H1 (cell line): ENCODE measurements at regions not wholly inside any gene's neighbourhood (a gene's known extent, or its start where the extent isn't known, plus 50 kb on each side); places are given as distances from the start of the nearest gene placed in this dataset.

Source experiments
- CTCF ChIA-PET: fragments of 300-600 bp; sonication (Branson Sonifier 250); formaldehyde crosslinking; loops from one replicate; lab custom pipeline; 2021; ENCODE audit not compliant: partially characterized antibody; lab: Charles Lee
- POLR2A ChIA-PET: fragments of 300-600 bp; sonication (Branson Sonifier 250); formaldehyde crosslinking; loops from one replicate; lab custom pipeline; 2021; ENCODE audit warnings: inconsistent platforms; ENCODE audit not compliant: partially characterized antibody; lab: Charles Lee
- DNase-seq, 2 experiments: peaks; one replicate each; pipeline versions ENCODE4 v3.0.0 to v3.0.0-alpha.2; 2010 to 2022; ENCODE audit warnings: low spot score in 2 of 2, low read depth in 1 of 2, mixed read lengths in 1 of 2
- FAIRE-seq: peaks from 2 replicates; lab custom pipeline; 2011; peaks lifted over from hg19 to GRCh38; lab: Jason Lieb, UNC
- H2AFZ ChIP-seq: 2 replicates; pipeline ENCODE4 v1.8.1; 2012; ENCODE audit warnings: low read length, inconsistent platforms
- H2AK5ac ChIP-seq: 2 replicates; pipeline ENCODE4 v1.6.1; 2013; ENCODE audit warnings: low read depth, low read length
- H2BK120ac ChIP-seq: replicated peaks from 2 replicates; pipeline ENCODE3; 2013; ENCODE audit warnings: low read depth, low read length, inconsistent platforms
- H2BK12ac ChIP-seq: 2 replicates; pipeline ENCODE4 v1.6.1; 2013; ENCODE audit warnings: low read depth, low read length
- H2BK15ac ChIP-seq: 2 replicates; pipeline ENCODE4 v1.6.1; 2013; ENCODE audit warnings: low read length
- H2BK20ac ChIP-seq: 2 replicates; pipeline ENCODE4 v1.6.1; 2013; ENCODE audit warnings: low read length
- H2BK5ac ChIP-seq: 2 replicates; pipeline ENCODE4 v1.6.1; 2013; ENCODE audit warnings: low read depth, low read length
- H3K14ac ChIP-seq: 2 replicates; pipeline ENCODE4 v1.6.1; 2013; ENCODE audit warnings: inconsistent platforms; ENCODE audit not compliant: insufficient read length
- H3K18ac ChIP-seq: 2 replicates; pipeline ENCODE4 v1.6.1; 2013; ENCODE audit warnings: low read length; ENCODE audit errors: extremely low read depth
- H3K23ac ChIP-seq: 2 replicates; pipeline ENCODE4 v1.6.1; 2013; ENCODE audit warnings: inconsistent platforms; ENCODE audit not compliant: insufficient read length
- H3K23me2 ChIP-seq: 2 replicates; pipeline ENCODE4 v1.6.1; 2013; ENCODE audit warnings: low read depth, low read length
- H3K27ac ChIP-seq: 2 replicates; pipeline ENCODE4 v1.6.1; 2011; ENCODE audit warnings: low read depth, low read length, inconsistent platforms
- H3K27me3 ChIP-seq, 4 experiments: replicated peaks in 1 of 4; 1 replicate in 1 of 4; 2 replicates in 3 of 4; pipeline versions ENCODE4 v1.6.1 to v1.8.1; 2011 to 2013; ENCODE audit warnings: low read length in 3 of 4, mild to moderate bottlenecking in 3 of 4, inconsistent platforms in 2 of 4, mixed read lengths in 2 of 4, moderate library complexity in 1 of 4; ENCODE audit not compliant: control insufficient read depth in 3 of 4, insufficient read depth in 3 of 4; ENCODE audit errors: extremely low read depth in 1 of 4
- H3K36me3 ChIP-seq, 4 experiments: 2 replicates each; pipeline versions ENCODE4 v1.6.1 to v1.8.1; 2011 to 2013; ENCODE audit warnings: mild to moderate bottlenecking in 4 of 4, low read length in 3 of 4, moderate library complexity in 2 of 4, control low read depth in 1 of 4, inconsistent platforms in 1 of 4; ENCODE audit not compliant: insufficient read depth in 4 of 4, control insufficient read depth in 2 of 4
- H3K4ac ChIP-seq: replicated peaks from 2 replicates; pipeline ENCODE3; 2013; ENCODE audit warnings: low read length, low read depth, mixed read lengths, inconsistent platforms; ENCODE audit not compliant: insufficient read length
- H3K4me1 ChIP-seq, 4 experiments: replicated peaks in 1 of 4; 1 replicate in 1 of 4; 2 replicates in 3 of 4; pipeline versions ENCODE4 v1.6.1 to v1.8.1; 2011 to 2013; ENCODE audit warnings: low read length in 3 of 4, inconsistent platforms in 2 of 4, mixed read lengths in 1 of 4; ENCODE audit not compliant: insufficient read depth in 4 of 4, control insufficient read depth in 3 of 4
- H3K4me2 ChIP-seq, 2 experiments: 2 replicates each; pipeline versions ENCODE4 v1.6.1 to v1.8.1; 2011 to 2013; ENCODE audit warnings: low read depth in 2 of 2, low read length in 2 of 2, control low read depth in 1 of 2, inconsistent platforms in 1 of 2, mild to moderate bottlenecking in 1 of 2; ENCODE audit not compliant: insufficient read depth in 1 of 2
- H3K4me3 ChIP-seq, 4 experiments: fragments of 200-600, 300-600 bp in 1 of 4; sonication (generic), shearing (Covaris generic), sonication (Bioruptor Twin) in 1 of 4; 2 replicates each; pipeline versions ENCODE4 v1.5.1 to v1.8.1; 2011 to 2016; ENCODE audit warnings: low read length in 4 of 4, low read depth in 3 of 4, control low read depth in 2 of 4, inconsistent platforms in 2 of 4, mild to moderate bottlenecking in 2 of 4, mixed read lengths in 1 of 4, moderate library complexity in 1 of 4; ENCODE audit not compliant: insufficient read depth in 2 of 4; ENCODE audit errors: extremely low read depth in 1 of 4
- H3K56ac ChIP-seq: replicated peaks from 2 replicates; pipeline ENCODE3; 2013; ENCODE audit warnings: low read depth, mild to moderate bottlenecking, mixed read lengths, low read length, inconsistent platforms; ENCODE audit not compliant: insufficient read length
- H3K79me1 ChIP-seq: 2 replicates; pipeline ENCODE4 v1.6.1; 2013; ENCODE audit warnings: low read depth, low read length, control low read depth
- H3K79me2 ChIP-seq, 2 experiments: 2 replicates each; pipeline versions ENCODE4 v1.6.1 to v1.8.1; 2012 to 2013; ENCODE audit warnings: low read length in 2 of 2, mild to moderate bottlenecking in 2 of 2, inconsistent platforms in 1 of 2; ENCODE audit not compliant: insufficient read depth in 2 of 2, control insufficient read depth in 1 of 2
- H3K9ac ChIP-seq, 4 experiments: replicated peaks in 1 of 4; 1 replicate in 1 of 4; 2 replicates in 3 of 4; pipeline versions ENCODE4 v1.6.1 to v1.8.1; 2011 to 2013; ENCODE audit warnings: low read depth in 3 of 4, low read length in 3 of 4, control low read depth in 2 of 4, mild to moderate bottlenecking in 2 of 4, moderate library complexity in 2 of 4, inconsistent platforms in 1 of 4; ENCODE audit errors: extremely low read depth in 1 of 4
- H3K9me3 ChIP-seq, 2 experiments: 2 replicates each; pipeline versions ENCODE4 v1.6.1 to v1.8.1; 2012 to 2013; ENCODE audit warnings: mild to moderate bottlenecking in 2 of 2, moderate library complexity in 2 of 2, control low read depth in 1 of 2, inconsistent platforms in 1 of 2, low read depth in 1 of 2, low read length in 1 of 2, mixed read lengths in 1 of 2; ENCODE audit not compliant: insufficient read depth in 2 of 2
- H4K20me1 ChIP-seq, 2 experiments: replicated peaks in 1 of 2; 2 replicates each; pipeline versions ENCODE3 to v1.8.1; 2011 to 2013; ENCODE audit warnings: inconsistent platforms in 2 of 2, low read length in 2 of 2, mild to moderate bottlenecking in 1 of 2; ENCODE audit not compliant: insufficient read depth in 2 of 2, control insufficient read depth in 1 of 2
- H4K5ac ChIP-seq: 2 replicates; pipeline ENCODE4 v1.6.1; 2013; ENCODE audit warnings: low read length, low read depth, mixed read lengths, inconsistent platforms; ENCODE audit not compliant: insufficient read length
- H4K8ac ChIP-seq: 2 replicates; pipeline ENCODE4 v1.8.0; 2013; ENCODE audit warnings: mild to moderate bottlenecking, moderate library complexity, low read length, inconsistent platforms; ENCODE audit not compliant: insufficient read depth; ENCODE audit errors: extremely low read depth
- H4K91ac ChIP-seq: replicated peaks from 2 replicates; pipeline ENCODE3; 2013; ENCODE audit warnings: low read length, mixed read lengths, inconsistent platforms; ENCODE audit not compliant: insufficient read length
- BACH1 ChIP-seq: IDR thresholded peaks from 2 replicates; pipeline ENCODE4 v1.6.1; 2012; ENCODE audit warnings: low read length, improper control_type of control experiment
- BCL11A ChIP-seq, 2 experiments: IDR thresholded peaks; one replicate each; pipeline ENCODE4 v1.6.1; 2011; ENCODE audit warnings: low read depth in 2 of 2, low read length in 2 of 2, mild to moderate bottlenecking in 2 of 2
- CBX5 ChIP-seq: fragments of 300-800, 300-1000 bp; sonication (generic); IDR thresholded peaks from 2 replicates; pipeline ENCODE4 v1.7.1; 2016; ENCODE audit warnings: antibody characterized with exemption, low read length, low read depth
- CEBPB ChIP-seq: IDR thresholded peaks from 2 replicates; pipeline ENCODE4 v1.6.1; 2012; ENCODE audit warnings: low read depth, low read length
- EZH2 ChIP-seq: fragments of 200-600 bp; sonication (generic); IDR thresholded peaks from 2 replicates; pipeline ENCODE4 v1.7.1; 2012; ENCODE audit warnings: low read depth, mild to moderate bottlenecking, moderate library complexity, low read length, inconsistent platforms; ENCODE audit not compliant: severe bottlenecking
- HDAC2 ChIP-seq, 2 experiments: fragments of 300-600 bp in 1 of 2; sonication (generic) in 1 of 2; IDR thresholded peaks; 2 replicates each; pipeline ENCODE4 v1.6.1; 2011 to 2012; ENCODE audit warnings: low read depth in 2 of 2, low read length in 2 of 2, mild to moderate bottlenecking in 2 of 2, moderate library complexity in 2 of 2, borderline replicate concordance in 1 of 2, inconsistent platforms in 1 of 2
- KDM4A ChIP-seq: IDR thresholded peaks from one replicate; pipeline ENCODE4 v1.7.1; 2012; ENCODE audit warnings: low read depth, mild to moderate bottlenecking, moderate library complexity, low read length, inconsistent platforms; ENCODE audit not compliant: severe bottlenecking
- MAFK ChIP-seq: IDR thresholded peaks from 2 replicates; pipeline ENCODE4 v1.6.1; 2012; ENCODE audit warnings: low read depth, mild to moderate bottlenecking, improper control_type of control experiment, low read length
- POLR2AphosphoS5 ChIP-seq: IDR thresholded peaks from 2 replicates; pipeline ENCODE4 v1.6.1; 2011; ENCODE audit warnings: low read depth, low read length
- POU5F1 ChIP-seq: IDR thresholded peaks from 2 replicates; pipeline ENCODE4 v1.6.1; 2011; ENCODE audit warnings: low read depth, mild to moderate bottlenecking, low read length, moderate library complexity
- RAD21 ChIP-seq, 2 experiments: IDR thresholded peaks in 1 of 2; conservative IDR thresholded peaks in 1 of 2; 2 replicates each; pipeline ENCODE4 v1.6.1; 2011; ENCODE audit warnings: low read depth in 2 of 2, low read length in 2 of 2, improper control_type of control experiment in 1 of 2, inconsistent platforms in 1 of 2, mild to moderate bottlenecking in 1 of 2, moderate library complexity in 1 of 2
- SP1 ChIP-seq: IDR thresholded peaks from 2 replicates; pipeline ENCODE4 v1.6.1; 2011; ENCODE audit warnings: low read depth, low read length
- WGBS, 2 experiments: shearing (Covaris generic) in 1 of 2; methylation state at CpG; one replicate each; pipeline versions ENCODE4 v1.1.6 to v1.1.7; 2013 to 2015; ENCODE audit warnings: low lambda C conversion rate in 2 of 2, mixed read lengths in 2 of 2, inconsistent platforms in 1 of 2, low coverage in 1 of 2, missing lambda C conversion rate in 1 of 2; ENCODE audit not compliant: insufficient replicate concordance in 2 of 2, insufficient coverage in 1 of 2, insufficient read length in 1 of 2; ENCODE audit errors: extremely low coverage in 1 of 2, missing lambda C conversion rate in 1 of 2; 5-methylcytosine and 5-hydroxymethylcytosine counted together

DNA sequence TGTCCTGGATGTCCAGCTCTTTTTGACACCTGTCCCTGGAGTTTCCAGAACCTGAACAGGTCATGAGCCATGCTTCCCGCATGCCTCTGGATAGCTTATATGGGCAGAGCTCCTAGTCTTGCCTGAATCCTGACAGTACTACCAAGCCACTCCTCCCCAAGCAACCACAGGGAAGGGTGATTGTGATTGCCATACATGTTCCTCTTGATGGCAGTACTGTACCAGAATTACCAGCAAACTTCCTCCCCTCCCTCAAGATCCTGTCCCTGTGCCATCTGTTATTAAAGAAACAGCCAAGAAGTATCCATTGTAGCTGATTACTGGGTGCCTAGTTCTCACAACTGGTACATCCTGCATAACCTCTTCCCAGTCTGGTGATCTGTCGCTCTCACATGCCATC is 264.3 kb upstream of the AGTR2 start:
- no peak overlapping the region for H4K91ac ChIP-seq
- H2AK5ac ChIP-seq = no peak overlapping the region
- WGBS, 2 experiments = 78% methylated on average over 2 of the region's 2 CpGs; no CpG with 5 or more reads in 1 of the 2 experiments
- no peak overlapping the region for H3K4me3 ChIP-seq
- H3K4me1 ChIP-seq = no peaks in the 10 kb centered on the region
- H3K9me3 ChIP-seq = 0 out of 4 replicates have a peak, but pooled peaks cover 0 to under 1% of the 10 kb centered on the region in 2 experiments
- peaks cover 0 to 17% of the 10 kb centered on the region in 2 experiments; a peak in 2 of 4 replicates for H3K79me2 ChIP-seq
- H3K14ac ChIP-seq = no peak overlapping the region
- H3K23me2 ChIP-seq = no peaks in the 10 kb centered on the region
- H3K9ac ChIP-seq = no peak overlapping the region
- H2BK120ac ChIP-seq = no peak overlapping the region
- H3K56ac ChIP-seq = no peak overlapping the region
- peak in 1 of 2 experiments; percentile 38 for DNase-seq
- H4K8ac ChIP-seq = no peak overlapping the region
- peaks cover 0 to 2% (median 0%) of the 10 kb centered on the region in 4 experiments; a peak in 4 of 8 replicates for H3K36me3 ChIP-seq
- POLR2A ChIA-PET = interaction anchor here (2.1 kb wide), 1 partner anchor 35 kb away, joined by 5 read pairs; no protein-coding TSS in a partner anchor
- H3K79me1 ChIP-seq = no peaks in the 10 kb centered on the region
- no peak overlapping the region for H2BK20ac ChIP-seq
- TF ChIP-seq MAFK (no peak), EZH2 (no peak), SP1 (no peak), HDAC2 (IDR thresholded peaks at IDR 0.05; ENCODE audit: borderline replicate concordance in 1 of 2, low read depth in 2 of 2, low read length in 2 of 2) (no peak), KDM4A (no peak), POLR2AphosphoS5 (peak; percentile 74; the same call in 1 of the 2 replicates), CEBPB (no peak), BCL11A (IDR thresholded peaks at IDR 0.05; ENCODE audit: low read depth in 2 of 2, low read length in 2 of 2) (no peak), RAD21 (IDR thresholded peaks at IDR 0.05 in 1 of 2, conservative IDR thresholded peaks at IDR 0.05 in 1 of 2; ENCODE audit: low read depth in 2 of 2, low read length in 2 of 2) (peak in 1 of 2 experiments; percentile 17; a peak in 2 of 4 replicates), POU5F1 (no peak), CBX5 (no peak), BACH1 (no peak)
- no peak overlapping the region for H3K23ac ChIP-seq
- no peak overlapping the region for H3K18ac ChIP-seq
- H2BK5ac ChIP-seq = no peak overlapping the region
- peaks cover under 1 to 10% of the 10 kb centered on the region in 2 experiments for H4K20me1 ChIP-seq
- no peak for FAIRE-seq
- no peak overlapping the region for H4K5ac ChIP-seq
- no peak overlapping the region for H3K4ac ChIP-seq
- no peaks in the 10 kb centered on the region for H3K27me3 ChIP-seq
- no peak overlapping the region for H2BK15ac ChIP-seq
- no peak overlapping the region for H2BK12ac ChIP-seq
- no peak overlapping the region for H3K27ac ChIP-seq
- no peak overlapping the region for H3K4me2 ChIP-seq
- no peak overlapping the region for H2AFZ ChIP-seq
- CTCF ChIA-PET = interaction anchor here (0.9 kb wide), 1 partner anchor 679 kb away, joined by 3 read pairs; no protein-coding TSS in a partner anchor
